ENCODE measurements at regions not wholly inside any gene's neighbourhood (a gene's known extent, or its start where the extent isn't known, plus 50 kb on each side); places are given as distances from the start of the nearest gene placed in this dataset.

GRCh38 chr7:68109299-68109698 lies 1112.7 kb downstream of the TYW1 start:
- TF ChIP-seq REST (IDR thresholded peaks at IDR 0.05; ENCODE audit: insufficient read depth in 1 of 2, low read depth in 2 of 2, low read length in 2 of 2) (no peak), FOXP2 (optimal IDR thresholded peaks at IDR 0.05; ENCODE audit: borderline replicate concordance, extremely low read depth, extremely low read length, insufficient read depth) (no peak), SIN3A (IDR thresholded peaks at IDR 0.05; ENCODE audit: borderline replicate concordance, insufficient read depth, low read length) (no peak), TAF1 (IDR thresholded peaks at IDR 0.05; ENCODE audit: borderline replicate concordance, insufficient read depth, low read length) (no peak), POLR2AphosphoS5 (IDR thresholded peaks at IDR 0.05; ENCODE audit: low read depth, low read length) (no peak)

Measured in PFSK-1 (cell line).